OCI-LY7 (cell line): ENCODE measurements at regions not wholly inside any gene's neighbourhood (a gene's known extent, or its start where the extent isn't known, plus 50 kb on each side); places are given as distances from the start of the nearest gene placed in this dataset.

Experiments
- BruUV-seq: library from RNA; stranded (reverse); fragments of 400-500 nt; replicated peaks from 2 replicates; lab custom pipeline; 2021; lab: Mats Ljungman, UMichigan
- CTCF ChIA-PET: fragments of 300-600 bp; sonication (Branson Sonifier 250); formaldehyde crosslinking; loops from one replicate; lab custom pipeline; 2022; ENCODE audit warnings: antibody characterized with exemption; ENCODE audit not compliant: unreplicated experiment; lab: Charles Lee
- POLR2A ChIA-PET: fragments of 300-600 bp; sonication (Branson Sonifier 250); formaldehyde crosslinking; loops from one replicate; lab custom pipeline; 2022; ENCODE audit warnings: antibody characterized with exemption; lab: Charles Lee
- DNase-seq: peaks from one replicate; pipeline ENCODE4 v3.0.0-alpha.2; 2015; ENCODE audit warnings: low spot score
- H2AFZ ChIP-seq: fragments of 200-600 bp; sonication (generic), shearing (Covaris generic); 2 replicates; pipeline ENCODE4 v1.6.1; 2014; ENCODE audit warnings: mild to moderate bottlenecking, antibody characterized with exemption, low read length, moderate library complexity
- H3K27ac ChIP-seq: fragments of 200-600 bp; sonication (generic); 2 replicates; pipeline ENCODE4 v1.5.1; 2014; ENCODE audit warnings: mixed run types, low read depth, mild to moderate bottlenecking, moderate library complexity, low read length, inconsistent platforms; ENCODE audit not compliant: poor library complexity, severe bottlenecking
- H3K36me3 ChIP-seq: fragments of 200-600 bp; sonication (generic); 2 replicates; pipeline ENCODE4 v1.6.1; 2014; ENCODE audit warnings: mild to moderate bottlenecking, antibody characterized with exemption, low read length, moderate library complexity, mixed read lengths; ENCODE audit not compliant: insufficient read depth
- H3K4me1 ChIP-seq: fragments of 200-600 bp; sonication (generic); 2 replicates; pipeline ENCODE4 v1.5.1; 2014; ENCODE audit warnings: mild to moderate bottlenecking, low read length; ENCODE audit not compliant: insufficient read depth, poor library complexity, severe bottlenecking
- H3K4me2 ChIP-seq: fragments of 200-600 bp; sonication (generic); 2 replicates; pipeline ENCODE4 v1.6.1; 2014; ENCODE audit warnings: mild to moderate bottlenecking, low read length
- H3K4me3 ChIP-seq: fragments of 200-600 bp; sonication (generic); 2 replicates; pipeline ENCODE4 v1.5.1; 2014; ENCODE audit warnings: mild to moderate bottlenecking, low read depth, low read length; ENCODE audit not compliant: poor library complexity, severe bottlenecking
- H3K79me2 ChIP-seq: fragments of 200-600 bp; sonication (generic); 2 replicates; pipeline ENCODE4 v1.6.1; 2016; ENCODE audit warnings: low read depth, mild to moderate bottlenecking, low read length, moderate library complexity, mixed read lengths; ENCODE audit not compliant: insufficient read depth
- H3K9me2 ChIP-seq: fragments of 200-600 bp; sonication (generic); 2 replicates; pipeline ENCODE4 v1.6.1; 2016; ENCODE audit warnings: mild to moderate bottlenecking, low read length, mixed read lengths; ENCODE audit not compliant: insufficient read depth
- H3K9me3 ChIP-seq: fragments of 200-600 bp; sonication (generic); 2 replicates; pipeline ENCODE4 v1.6.1; 2014; ENCODE audit warnings: mild to moderate bottlenecking, mixed run types, low read length, mixed read lengths
- H4K20me1 ChIP-seq: fragments of 200-600 bp; sonication (generic); 2 replicates; pipeline ENCODE4 v1.6.1; 2014; ENCODE audit warnings: mild to moderate bottlenecking, antibody characterized with exemption, low read length, moderate library complexity, mixed read lengths; ENCODE audit not compliant: insufficient read depth
- EZH2phosphoT487 ChIP-seq: fragments of 200-600 bp; sonication (generic); IDR thresholded peaks from 2 replicates; pipeline ENCODE4 v1.6.1; 2018; ENCODE audit warnings: low read depth, borderline replicate concordance, mild to moderate bottlenecking, mixed run types, antibody characterized with exemption, low read length, moderate library complexity, mixed read lengths
- intact Hi-C: fragments of 100-400 bp; cut with micrococcal nuclease; formaldehyde crosslinking; loops from one replicate; pipeline ENCODE4 v1.10.0; 2022; ENCODE audit not compliant: unreplicated experiment
- TF ChIP-seq, protein P1 (sequence below): fragments of 200-600 bp; sonication (generic); conservative IDR thresholded peaks from 2 replicates; pipeline ENCODE4 v1.5.1; 2014; ENCODE audit warnings: mild to moderate bottlenecking, antibody characterized with exemption, low read length, moderate library complexity, mixed read lengths

DNA sequence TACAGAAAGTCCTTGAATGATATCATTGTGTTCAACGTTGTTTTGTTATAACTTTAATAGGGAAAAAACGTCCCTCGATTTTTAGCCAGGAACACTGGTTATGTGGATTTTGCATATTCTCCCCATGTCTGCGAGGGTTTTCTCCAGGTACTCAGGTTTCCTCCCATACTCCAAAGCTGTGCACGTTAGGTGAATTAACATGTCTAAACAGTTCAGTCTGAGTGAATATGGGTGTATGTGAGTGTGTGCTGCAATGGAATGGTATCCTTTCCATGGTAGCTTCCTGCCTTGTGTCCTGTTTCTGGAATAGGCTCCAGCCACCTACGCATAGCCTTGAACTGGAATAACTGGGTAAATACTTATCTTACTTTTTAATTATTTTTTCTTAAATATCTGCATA lies 810.8 kb upstream of the ATXN7L3B start:
- ChIA-PET CTCF (no interaction called here), POLR2A (interaction anchor here (0.7 kb wide), 1 partner anchor 552 kb away, joined by 3 read pairs; no protein-coding TSS in a partner anchor)
- H3K9me2 ChIP-seq, result no peaks in the 10 kb centered on the region
- no peak for DNase-seq
- intact Hi-C loops, result no loop called here
- no peaks in the 10 kb centered on the region for H3K79me2 ChIP-seq
- no peaks in the 10 kb centered on the region for H3K9me3 ChIP-seq
- H3K4me3 ChIP-seq, result no peak overlapping the region
- no peak overlapping the region for H3K4me2 ChIP-seq
- no peaks in the 10 kb centered on the region for H4K20me1 ChIP-seq
- H3K4me1 ChIP-seq, result no peaks in the 10 kb centered on the region
- BruUV-seq, result no TSS peak
- H2AFZ ChIP-seq, result no peak overlapping the region
- H3K27ac ChIP-seq, result no peak overlapping the region
- TF ChIP-seq, protein P1, sequence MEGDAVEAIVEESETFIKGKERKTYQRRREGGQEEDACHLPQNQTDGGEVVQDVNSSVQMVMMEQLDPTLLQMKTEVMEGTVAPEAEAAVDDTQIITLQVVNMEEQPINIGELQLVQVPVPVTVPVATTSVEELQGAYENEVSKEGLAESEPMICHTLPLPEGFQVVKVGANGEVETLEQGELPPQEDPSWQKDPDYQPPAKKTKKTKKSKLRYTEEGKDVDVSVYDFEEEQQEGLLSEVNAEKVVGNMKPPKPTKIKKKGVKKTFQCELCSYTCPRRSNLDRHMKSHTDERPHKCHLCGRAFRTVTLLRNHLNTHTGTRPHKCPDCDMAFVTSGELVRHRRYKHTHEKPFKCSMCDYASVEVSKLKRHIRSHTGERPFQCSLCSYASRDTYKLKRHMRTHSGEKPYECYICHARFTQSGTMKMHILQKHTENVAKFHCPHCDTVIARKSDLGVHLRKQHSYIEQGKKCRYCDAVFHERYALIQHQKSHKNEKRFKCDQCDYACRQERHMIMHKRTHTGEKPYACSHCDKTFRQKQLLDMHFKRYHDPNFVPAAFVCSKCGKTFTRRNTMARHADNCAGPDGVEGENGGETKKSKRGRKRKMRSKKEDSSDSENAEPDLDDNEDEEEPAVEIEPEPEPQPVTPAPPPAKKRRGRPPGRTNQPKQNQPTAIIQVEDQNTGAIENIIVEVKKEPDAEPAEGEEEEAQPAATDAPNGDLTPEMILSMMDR, result no peak
- no peak for TF ChIP-seq EZH2phosphoT487
- no peaks in the 10 kb centered on the region for H3K36me3 ChIP-seq

DNA sequence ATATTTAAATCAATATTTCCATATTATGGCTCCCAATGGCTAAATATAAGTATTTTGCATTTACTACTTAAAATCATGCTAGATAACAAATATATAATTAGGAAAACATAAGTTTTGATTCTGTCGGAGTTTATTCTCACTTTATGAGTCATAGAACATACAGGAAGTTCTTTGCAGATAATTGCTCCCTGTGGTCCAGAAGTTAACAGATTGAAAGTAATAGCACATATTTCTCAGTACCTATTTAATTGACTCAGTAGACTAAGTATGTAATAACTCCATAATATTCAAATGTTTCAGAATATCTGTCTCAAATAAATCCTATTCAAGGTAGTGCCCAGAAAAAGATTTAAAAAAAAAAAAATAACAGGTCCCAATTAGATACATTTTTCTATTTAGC lies 806.0 kb upstream of the ATXN7L3B start:
- no peaks in the 10 kb centered on the region for H3K4me1 ChIP-seq
- TF ChIP-seq EZH2phosphoT487, result no peak
- TF ChIP-seq, protein P1, result no peak
- no TSS peak for BruUV-seq
- H3K36me3 ChIP-seq, result no peaks in the 10 kb centered on the region
- H3K27ac ChIP-seq, result no peak overlapping the region
- H3K4me2 ChIP-seq, result no peak overlapping the region
- no peaks in the 10 kb centered on the region for H4K20me1 ChIP-seq
- no peaks in the 10 kb centered on the region for H3K79me2 ChIP-seq
- intact Hi-C loops, result no loop called here
- no peak for DNase-seq
- ChIA-PET CTCF (no interaction called here), POLR2A (no interaction called here)
- no peaks in the 10 kb centered on the region for H3K9me3 ChIP-seq
- H3K4me3 ChIP-seq, result no peak overlapping the region
- no peak overlapping the region for H2AFZ ChIP-seq
- H3K9me2 ChIP-seq, result no peaks in the 10 kb centered on the region

DNA sequence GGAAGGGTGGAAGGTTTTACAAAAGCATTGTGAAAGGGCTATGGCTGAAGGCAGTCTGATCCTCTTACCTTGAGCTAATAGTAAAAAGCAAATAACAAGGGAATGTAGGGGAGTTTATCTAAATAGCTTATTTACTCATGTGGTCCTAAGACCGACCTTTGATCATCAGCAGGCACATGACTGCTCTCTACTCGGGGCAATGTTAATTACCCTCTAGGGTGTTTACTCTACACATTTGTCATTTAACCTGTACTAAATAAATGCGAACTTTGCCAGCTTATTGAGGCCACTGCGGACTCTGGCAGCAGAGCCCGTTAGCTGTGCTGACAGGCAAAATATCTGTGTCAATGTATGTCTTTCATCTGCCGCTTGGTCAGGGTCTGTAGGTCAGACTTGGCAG lies 768.3 kb upstream of the ATXN7L3B start:
- ChIA-PET CTCF (no interaction called here), POLR2A (interaction anchor here (0.7 to 1.8 kb wide), 3 partner anchors 14 to 1348 kb away, joined by 3 to 6 read pairs (median 4); no protein-coding TSS in a partner anchor)
- Histone ChIP-seq H2AFZ (no peak overlapping the region), H4K20me1 (no peaks in the 10 kb centered on the region), H3K9me2 (no peaks in the 10 kb centered on the region), H3K79me2 (no peaks in the 10 kb centered on the region), H3K4me2 (no peak overlapping the region), H3K4me1 (no peaks in the 10 kb centered on the region), H3K36me3 (no peaks in the 10 kb centered on the region), H3K4me3 (no peak overlapping the region), H3K9me3 (no peaks in the 10 kb centered on the region), H3K27ac (no peak overlapping the region)
- intact Hi-C loops, result no loop called here
- TF ChIP-seq EZH2phosphoT487, result no peak
- TF ChIP-seq, protein P1, result no peak
- BruUV-seq, result no TSS peak
- no peak for DNase-seq
